GM19463 (cell line): ENCODE measurements at regions not wholly inside any gene's neighbourhood (a gene's known extent, or its start where the extent isn't known, plus 50 kb on each side); places are given as distances from the start of the nearest gene placed in this dataset.
"Not testable (repeated sequence)": the region's sequence is repeated elsewhere in the genome, so short reads cannot be mapped to it uniquely, and the experiment has no call there.

Experiments used
- ATAC-seq: cut with Tn5 transposase; IDR thresholded peaks from one replicate; pipeline ENCODE4 v1.9.1; 2021; ENCODE audit warnings: mild to moderate bottlenecking, moderate library complexity; ENCODE audit not compliant: unreplicated experiment

DNA sequence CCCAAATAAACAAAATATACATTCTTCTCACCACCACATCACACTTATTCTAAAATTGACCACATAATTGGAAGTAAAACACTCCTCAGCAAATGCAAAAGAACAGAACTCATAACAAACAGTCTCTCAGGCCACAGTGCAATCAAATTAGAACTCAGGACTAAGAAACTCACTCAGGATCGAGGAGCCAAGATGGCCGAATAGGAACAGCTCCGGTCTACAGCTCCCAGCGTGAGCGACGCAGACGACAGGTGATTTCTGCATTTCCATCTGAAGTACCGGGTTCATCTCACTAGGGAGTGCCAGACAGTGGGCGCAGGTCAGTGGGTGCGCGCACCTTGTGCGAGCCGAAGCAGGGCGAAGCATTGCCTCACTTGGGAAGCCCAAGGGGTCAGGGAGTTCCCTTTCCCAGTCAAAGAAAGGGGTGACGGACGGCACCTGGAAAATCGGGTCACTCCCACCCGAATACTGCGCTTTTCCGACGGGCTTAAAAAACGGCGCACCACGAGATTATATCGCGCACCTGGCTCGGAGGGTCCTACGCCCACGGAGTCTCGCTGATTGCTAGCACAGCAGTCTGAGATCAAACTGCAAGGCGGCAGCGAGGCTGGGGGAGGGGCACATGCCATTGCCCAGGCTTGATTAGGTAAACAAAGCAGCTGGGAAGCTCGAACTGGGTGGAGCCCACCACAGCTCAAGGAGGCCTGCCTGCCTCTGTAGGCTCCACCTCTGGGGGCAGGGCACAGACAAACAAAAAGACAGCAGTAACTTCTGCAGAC lies 183.2 kb downstream of the ETV1 start:
- not testable (repeated sequence) for ATAC-seq

DNA sequence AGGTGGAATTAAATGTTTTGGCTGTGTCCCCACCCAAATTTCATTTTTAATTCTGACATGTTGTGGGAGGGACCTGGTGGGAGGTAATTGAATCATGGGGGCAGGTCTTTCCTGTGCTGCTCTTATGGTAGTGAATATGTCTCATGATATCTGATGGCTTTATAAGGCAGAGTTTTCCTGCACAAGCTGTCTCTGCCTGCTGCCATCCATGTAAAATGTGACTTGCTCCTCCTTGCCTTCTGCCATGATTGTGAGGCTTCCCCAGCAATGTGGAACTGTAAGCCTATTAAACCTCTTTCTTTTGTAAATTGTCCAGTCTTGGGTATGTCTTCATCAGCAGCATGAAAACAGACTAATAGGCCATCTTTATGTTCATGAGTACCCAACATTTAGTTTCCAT lies 172.2 kb downstream of the ETV1 start:
- ATAC-seq, result not testable (repeated sequence)

DNA sequence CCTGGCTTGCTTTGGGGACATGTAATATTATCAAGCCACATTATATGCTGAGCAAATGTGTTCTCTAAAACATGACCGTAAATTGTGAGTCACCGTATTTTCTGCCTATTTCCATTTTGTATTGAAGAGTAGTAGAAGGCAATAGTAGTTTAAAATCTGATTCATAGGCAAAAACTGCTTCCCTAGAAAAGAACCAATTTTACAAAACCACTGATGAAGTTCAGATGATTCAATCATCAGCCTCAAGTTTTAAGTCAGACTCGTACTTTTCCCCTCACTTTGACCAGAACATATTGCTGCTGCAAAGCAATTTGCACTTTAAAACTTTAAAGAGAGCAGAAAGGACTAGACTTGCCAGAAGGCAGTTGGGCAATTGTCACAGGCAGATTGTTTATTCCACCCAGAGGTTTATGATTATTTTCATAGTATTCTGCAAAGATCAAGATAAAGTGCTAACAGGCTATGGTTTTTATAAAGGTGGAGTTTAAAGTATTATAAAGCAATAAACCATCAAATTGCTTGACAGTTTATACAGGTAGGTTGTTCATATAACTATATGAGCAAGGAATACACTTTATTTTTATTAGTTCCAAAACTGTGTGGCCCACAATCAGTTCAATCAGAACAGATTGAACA lies 168.2 kb downstream of the ETV1 start:
- ATAC-seq, result no peak

DNA sequence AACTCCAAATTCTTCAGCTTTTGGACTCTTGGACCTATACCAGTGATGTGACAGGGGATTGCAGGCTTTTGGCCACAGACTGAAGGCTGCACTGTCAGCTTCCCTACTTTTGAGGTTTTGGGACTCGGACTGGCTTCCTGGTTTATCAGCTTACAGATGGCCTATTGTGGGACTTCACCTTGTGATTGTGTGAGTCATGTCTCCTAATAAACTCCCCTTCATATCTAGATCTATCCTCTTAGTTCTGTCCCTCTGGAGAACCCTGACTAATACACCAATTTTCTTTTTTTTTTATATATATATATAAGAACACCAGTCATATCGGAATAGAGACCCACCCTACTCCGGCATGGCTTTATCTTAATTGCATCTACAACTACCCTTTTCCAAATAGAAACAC lies 166.8 kb downstream of the ETV1 start:
- ATAC-seq, result no peak

DNA sequence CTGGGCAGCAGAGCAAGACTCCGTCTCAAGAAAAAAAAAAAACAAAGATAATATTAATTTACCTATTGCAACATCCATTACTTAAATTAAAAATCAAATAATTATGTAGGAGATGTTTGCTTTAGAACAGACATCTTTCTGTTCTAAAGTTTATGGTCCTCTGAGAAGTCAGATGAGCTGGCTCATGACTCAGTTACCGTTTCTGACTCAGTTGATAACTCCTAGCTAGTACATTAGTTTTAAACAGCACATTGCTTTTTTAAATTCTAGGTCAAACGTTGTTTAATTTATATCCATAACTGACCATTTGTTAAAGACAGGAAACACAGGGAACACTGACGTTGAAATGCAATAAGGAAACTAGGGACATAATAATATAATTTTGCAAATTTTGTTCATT lies 162.7 kb downstream of the ETV1 start:
- ATAC-seq, result no peak

DNA sequence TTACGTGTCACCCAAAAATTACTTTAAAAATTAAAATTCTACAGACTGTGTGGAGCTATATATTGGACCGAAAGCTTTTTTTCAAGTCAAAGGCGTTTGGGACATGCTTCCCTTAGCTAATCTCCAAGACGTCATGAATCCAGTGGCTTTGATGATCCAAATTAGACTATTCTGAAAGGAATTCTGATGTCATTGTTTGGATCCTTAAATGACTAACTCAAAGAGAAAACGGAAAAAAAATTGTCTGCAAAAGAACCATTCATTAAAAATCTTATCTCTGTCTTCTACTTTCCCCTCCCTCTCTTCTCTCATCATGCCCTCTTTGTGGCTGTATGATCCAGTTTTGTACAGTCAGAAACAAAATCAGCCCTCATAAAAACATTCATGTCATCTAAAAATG lies 161.8 kb downstream of the ETV1 start:
- ATAC-seq, result no peak

DNA sequence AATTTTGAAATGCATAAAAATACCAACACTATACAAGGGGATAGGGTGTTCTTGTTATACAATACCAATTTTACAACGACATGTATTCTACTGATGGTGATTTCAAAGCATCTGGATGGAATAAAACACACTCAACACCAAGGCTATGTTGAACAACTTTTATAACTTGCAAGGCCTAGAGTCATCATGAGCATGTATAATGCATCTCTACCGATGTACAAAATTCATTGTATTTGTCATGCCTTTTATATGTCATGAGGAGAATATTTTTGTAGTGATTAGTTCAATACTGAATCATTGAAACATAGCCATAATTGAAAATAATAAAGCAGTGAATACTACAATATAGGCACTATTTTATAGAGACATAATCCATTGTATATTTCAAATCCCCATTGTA lies 160.2 kb downstream of the ETV1 start:
- ATAC-seq, result no peak

DNA sequence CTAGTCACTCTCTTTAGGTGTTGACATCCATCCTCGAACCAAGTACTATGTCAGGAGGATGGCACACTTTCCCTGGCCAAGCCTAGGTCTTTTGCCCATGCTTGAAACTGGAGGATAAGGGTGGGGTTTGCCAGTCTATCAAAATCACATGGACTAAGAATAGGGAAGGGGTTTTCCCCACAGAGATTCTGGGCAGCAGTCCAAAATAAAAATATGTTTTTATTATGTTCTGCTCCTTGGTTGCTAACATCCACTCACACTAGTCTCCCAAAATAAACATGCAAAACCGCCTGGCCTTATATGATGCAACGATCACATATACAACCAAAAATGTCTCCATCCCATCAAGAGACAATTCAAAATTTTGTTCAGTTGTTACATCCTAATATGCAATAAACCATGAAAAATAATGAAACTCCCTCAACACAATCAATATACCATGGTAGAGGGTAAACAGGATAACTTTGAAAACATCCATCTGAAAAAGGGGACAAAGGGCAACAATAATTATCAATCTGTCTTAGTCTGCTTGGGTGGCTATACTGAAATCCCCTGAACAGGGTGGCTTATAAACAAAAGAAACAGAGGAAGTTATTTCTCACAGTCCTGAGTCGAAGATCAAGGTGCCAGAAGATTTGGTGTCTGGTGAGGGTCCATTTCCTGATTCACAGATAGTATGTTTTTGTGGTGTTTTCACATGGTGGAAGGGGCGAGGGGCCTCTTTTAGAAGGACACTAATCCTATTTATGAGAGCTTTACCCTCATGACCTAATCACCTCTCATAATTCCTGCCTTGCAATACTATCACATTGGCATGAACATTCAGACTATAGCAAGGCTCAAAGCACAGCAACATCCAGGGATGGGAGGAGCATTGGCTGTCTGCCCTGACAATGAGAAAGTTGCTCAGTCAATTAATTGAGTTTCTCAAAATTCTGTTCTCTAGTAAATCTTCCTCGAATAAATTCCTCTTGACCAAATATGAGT lies 159.3 kb downstream of the ETV1 start:
- ATAC-seq, result no peak

DNA sequence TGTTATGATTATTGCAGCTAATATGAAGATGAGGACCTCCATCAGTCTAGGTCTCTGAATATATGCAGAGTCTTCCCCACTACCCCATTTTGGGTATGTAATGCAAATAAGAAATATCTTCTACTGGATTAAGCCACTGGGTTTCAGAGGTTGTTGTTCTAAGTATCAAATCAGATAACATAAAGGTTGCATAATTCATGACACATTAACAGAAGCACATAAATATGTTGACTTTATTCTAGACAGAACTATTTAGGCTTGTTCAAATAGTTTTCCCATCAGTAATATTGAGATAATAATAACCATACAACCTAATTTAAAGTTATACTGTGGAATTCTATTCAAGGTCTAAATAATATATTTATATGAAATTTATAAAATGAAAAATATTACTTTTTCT lies 157.1 kb downstream of the ETV1 start:
- ATAC-seq, result no peak

DNA sequence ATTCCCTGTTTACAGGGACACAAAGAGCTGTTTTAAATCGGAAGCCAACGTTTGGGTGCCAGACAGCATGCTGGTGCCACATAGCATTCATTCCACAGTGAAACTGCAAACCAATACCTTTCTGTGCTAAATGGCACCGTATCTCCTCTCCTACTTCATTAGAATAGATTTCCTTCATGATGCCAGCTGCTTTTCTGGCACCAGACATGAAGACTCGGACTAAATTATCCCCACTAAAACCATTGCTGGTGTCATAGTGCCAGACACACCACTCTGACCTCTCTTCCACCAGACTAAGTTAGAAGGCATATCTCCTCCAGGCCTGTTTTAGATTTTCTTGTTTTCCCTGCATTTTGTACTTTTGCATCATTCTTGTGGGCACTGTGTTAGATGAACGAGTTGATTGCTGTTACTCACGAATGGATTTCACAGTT lies 155.1 kb downstream of the ETV1 start:
- ATAC-seq, result no peak

DNA sequence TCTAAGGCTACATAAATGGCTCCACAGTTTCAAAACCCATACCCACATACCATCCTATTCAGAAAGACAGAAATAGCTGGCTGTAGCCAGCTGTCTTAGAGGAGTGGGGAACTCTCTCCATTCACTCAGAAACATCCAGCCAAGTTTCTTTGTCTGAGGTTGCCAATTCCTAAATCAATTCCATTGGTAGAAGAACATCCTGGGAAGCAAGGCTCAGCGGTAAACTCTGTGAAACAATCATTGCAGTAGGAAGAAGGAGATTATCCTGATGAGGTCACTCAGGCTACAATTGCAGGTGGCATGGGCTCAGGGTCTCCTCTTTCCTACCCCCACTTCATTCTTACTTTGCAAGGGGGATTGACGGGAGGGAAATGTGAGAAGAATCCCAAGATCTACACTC lies 154.0 kb downstream of the ETV1 start:
- ATAC-seq, result no peak

DNA sequence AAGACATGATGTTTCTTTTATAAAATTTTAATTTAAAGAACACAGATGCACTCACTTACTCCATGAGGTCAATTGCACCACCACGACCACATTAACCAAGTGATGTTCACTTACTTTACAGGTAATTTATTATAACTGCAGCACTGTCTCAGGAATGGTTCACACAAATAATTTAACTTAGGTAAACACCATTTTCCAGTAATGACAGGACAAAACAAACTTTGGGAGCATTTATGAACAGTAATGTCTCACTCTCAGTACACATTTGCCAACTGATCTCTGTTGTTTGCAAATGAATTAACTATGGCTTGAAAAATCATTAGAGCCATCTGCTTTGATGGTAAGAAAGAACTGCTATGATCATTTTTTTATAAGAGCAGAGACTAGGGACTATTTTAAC lies 150.4 kb downstream of the ETV1 start:
- ATAC-seq, result no peak
